ENCODE measurements at regions not wholly inside any gene's neighbourhood (a gene's known extent, or its start where the extent isn't known, plus 50 kb on each side); places are given as distances from the start of the nearest gene placed in this dataset.

DNA sequence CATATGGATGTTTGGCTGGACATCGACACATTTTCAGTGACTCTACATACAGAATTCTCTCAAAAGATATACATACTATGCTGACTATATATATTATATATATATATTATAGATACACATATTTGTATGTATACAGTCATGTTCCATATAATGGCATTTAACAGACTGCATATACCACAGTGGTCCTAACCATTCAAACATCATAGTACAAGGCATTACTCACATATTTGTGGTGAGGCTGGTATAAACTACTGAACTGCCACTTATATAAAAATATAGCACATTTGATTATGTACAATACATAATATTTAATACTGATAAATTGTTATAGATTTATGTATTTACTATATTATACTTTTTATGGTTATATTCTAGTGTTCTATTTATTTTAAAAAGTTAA lies 168.5 kb downstream of the IL15 start:
- TF ChIP-seq CTCF (IDR thresholded peaks at IDR 0.05) (no peak), POLR2A (IDR thresholded peaks at IDR 0.05) (no peak)

Data from lower leg skin (tissue), 3 donors.